Ovary (tissue), 7 donors: ENCODE measurements at regions not wholly inside any gene's neighbourhood (a gene's known extent, or its start where the extent isn't known, plus 50 kb on each side); places are given as distances from the start of the nearest gene placed in this dataset.

Experiments
- DNase-seq, 5 donors: peaks; one replicate each; pipeline ENCODE4 v3.0.0-alpha.2; 2019 to 2020
- H3K27ac ChIP-seq, 2 donors: fragments of 200-600 bp; one replicate each; pipeline versions ENCODE4 v1.5.1 to v1.8.0; 2019 to 2022
- H3K27me3 ChIP-seq: fragments of 200-600 bp; one replicate; pipeline ENCODE4 v1.8.0; 2022
- H3K36me3 ChIP-seq: fragments of 200-600 bp; sonication (generic); one replicate; pipeline ENCODE4 v1.5.1; 2019
- H3K4me1 ChIP-seq: one replicate; pipeline ENCODE4 v1.8.1; 2013; ENCODE audit warnings: mild to moderate bottlenecking, moderate library complexity; ENCODE audit not compliant: insufficient read depth
- H3K4me3 ChIP-seq: fragments of 200-600 bp; sonication (generic); one replicate; pipeline ENCODE4 v1.5.1; 2017
- H3K9me3 ChIP-seq, 2 donors: fragments of 200-600 bp in 1 of 2; sonication (generic) in 1 of 2; one replicate each; pipeline versions ENCODE4 v1.5.1 to v1.8.1; 2013 to 2019; ENCODE audit warnings: mild to moderate bottlenecking in 1 of 2, moderate library complexity in 1 of 2
- EP300 ChIP-seq: sonication (generic); formaldehyde crosslinking; IDR thresholded peaks from one replicate; pipeline ENCODE4 v1.6.1; 2017; ENCODE audit warnings: antibody characterized with exemption
- POLR2A ChIP-seq: fragments of 450-650 bp; IDR thresholded peaks from one replicate; pipeline ENCODE4 v1.6.1; 2017; ENCODE audit warnings: antibody characterized with exemption, mild to moderate bottlenecking, moderate library complexity
- WGBS, 3 donors: extraction: QIAGEN DNeasy Blood & Tissue Kit in 1 of 3; methylation state at CpG; one replicate each; pipeline versions ENCODE4 v1.1.5 to v1.1.7; 2013 to 2017; 5-methylcytosine and 5-hydroxymethylcytosine counted together
- intact Hi-C, 4 donors: fragments of 100-400 bp; cut with DNase I; formaldehyde crosslinking; loops; one replicate each; pipeline versions ENCODE4 v1.11.0 to v1.15.1; 2022 to 2023
- TF ChIP-seq, protein P1 (sequence below), 3 donors: fragments of 450-650 bp in 2 of 3; fragments of 200-600 bp in 1 of 3; IDR thresholded peaks; one replicate each; pipeline versions ENCODE4 v1.5.1 to v1.8.0; 2016 to 2022; ENCODE audit warnings: antibody characterized with exemption in 3 of 3, mild to moderate bottlenecking in 1 of 3
- donor health status: DM: no; HTN: no; CAD: no; lungs with moderate emphysema.
- donor health status: DM: no; HTN: no; CAD: no.
- donor health status: Bipolar disorder and iron deficiency.
- donor health status: DM: no; HTN: no; CAD: no.
- donor health status: DM: yes; HTN: yes; CAD: no.

DNA sequence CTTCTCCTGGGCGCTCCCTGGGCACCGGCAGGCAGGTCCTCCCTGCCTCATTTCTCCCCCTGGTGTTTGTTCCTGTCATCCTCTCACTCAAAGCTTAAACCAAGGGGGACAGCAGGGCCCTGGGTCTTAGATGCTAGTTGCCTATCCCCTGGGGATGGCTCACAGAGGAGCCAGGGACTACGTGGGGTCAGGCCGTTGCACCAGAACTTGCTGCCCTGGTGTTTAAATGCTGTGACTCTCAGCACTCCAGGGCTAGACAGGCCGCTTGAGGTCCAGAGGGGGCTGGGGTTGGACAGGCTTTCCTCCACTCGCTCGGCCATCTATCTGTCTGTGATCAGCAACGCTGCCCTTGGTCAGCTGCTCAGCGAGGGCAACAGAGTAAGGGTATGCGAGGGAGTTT, 340.3 kb downstream of the CXCL12 start:
- intact Hi-C loops: no loop called here
- WGBS, 3 donors: 76 to 94% (median 88%) methylated on average over 10 of the region's 10 CpGs

DNA sequence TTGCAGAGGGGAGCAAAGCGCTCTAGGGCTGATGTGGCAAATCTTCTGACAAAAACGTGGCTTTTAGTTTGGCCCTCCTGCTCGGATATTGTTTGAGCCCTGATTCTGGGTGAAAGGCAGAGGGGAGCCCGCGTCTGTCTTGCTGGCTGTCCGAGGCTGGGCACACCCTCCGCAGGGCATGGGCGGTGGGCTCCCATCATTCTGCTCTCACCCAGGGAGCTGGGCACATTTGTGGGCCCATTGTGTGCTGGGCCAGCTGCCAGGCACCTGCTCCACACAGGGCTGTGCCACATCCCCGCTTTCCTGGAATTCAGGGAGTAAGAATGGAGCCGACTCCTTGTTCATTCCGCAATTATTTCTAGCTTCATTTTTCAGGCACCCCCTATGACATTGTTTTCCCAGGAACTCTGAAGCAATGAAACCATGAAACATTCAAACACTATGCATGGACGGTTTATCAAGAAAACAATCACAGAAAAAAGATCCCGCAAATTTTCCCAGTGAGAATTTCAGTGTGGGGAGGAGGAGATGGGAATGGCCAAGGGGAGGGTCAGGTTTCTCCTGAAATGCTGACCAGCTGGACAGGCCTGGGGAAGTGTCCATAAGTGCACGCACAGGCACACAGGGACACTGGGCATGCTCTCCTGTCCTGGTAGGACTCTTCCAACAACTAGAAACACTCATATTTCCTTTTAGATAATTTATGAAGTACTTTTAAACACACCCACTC, 341.1 kb downstream of the CXCL12 start:
- no peak for TF ChIP-seq EP300
- TF ChIP-seq, protein P1, sequence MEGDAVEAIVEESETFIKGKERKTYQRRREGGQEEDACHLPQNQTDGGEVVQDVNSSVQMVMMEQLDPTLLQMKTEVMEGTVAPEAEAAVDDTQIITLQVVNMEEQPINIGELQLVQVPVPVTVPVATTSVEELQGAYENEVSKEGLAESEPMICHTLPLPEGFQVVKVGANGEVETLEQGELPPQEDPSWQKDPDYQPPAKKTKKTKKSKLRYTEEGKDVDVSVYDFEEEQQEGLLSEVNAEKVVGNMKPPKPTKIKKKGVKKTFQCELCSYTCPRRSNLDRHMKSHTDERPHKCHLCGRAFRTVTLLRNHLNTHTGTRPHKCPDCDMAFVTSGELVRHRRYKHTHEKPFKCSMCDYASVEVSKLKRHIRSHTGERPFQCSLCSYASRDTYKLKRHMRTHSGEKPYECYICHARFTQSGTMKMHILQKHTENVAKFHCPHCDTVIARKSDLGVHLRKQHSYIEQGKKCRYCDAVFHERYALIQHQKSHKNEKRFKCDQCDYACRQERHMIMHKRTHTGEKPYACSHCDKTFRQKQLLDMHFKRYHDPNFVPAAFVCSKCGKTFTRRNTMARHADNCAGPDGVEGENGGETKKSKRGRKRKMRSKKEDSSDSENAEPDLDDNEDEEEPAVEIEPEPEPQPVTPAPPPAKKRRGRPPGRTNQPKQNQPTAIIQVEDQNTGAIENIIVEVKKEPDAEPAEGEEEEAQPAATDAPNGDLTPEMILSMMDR (IDR thresholded peaks at IDR 0.05): no peak
- no peaks in the 10 kb centered on the region for H3K36me3 ChIP-seq
- H3K4me1 ChIP-seq: peaks cover 9% of the 10 kb centered on the region
- no peak for DNase-seq
- no peak overlapping the region for H3K4me3 ChIP-seq
- H3K27me3 ChIP-seq: no peaks in the 10 kb centered on the region
- no peak overlapping the region for H3K27ac ChIP-seq
- intact Hi-C loops: no loop called here
- WGBS, 3 donors: 88 to 92% (median 92%) methylated on average over 14 of the region's 14 CpGs
- H3K9me3 ChIP-seq: no peaks in the 10 kb centered on the region

More for the DNA sequence above, 340.3 kb downstream of the CXCL12 start:
- H3K9me3 ChIP-seq: no peaks in the 10 kb centered on the region
- DNase-seq: no peak
- H3K4me3 ChIP-seq: no peak overlapping the region
- H3K4me1 ChIP-seq: peaks cover 9% of the 10 kb centered on the region
- H3K27ac ChIP-seq: no peak overlapping the region
- TF ChIP-seq, protein P1 (IDR thresholded peaks at IDR 0.05): no peak
- TF ChIP-seq POLR2A: no peak
- TF ChIP-seq EP300: no peak
- H3K27me3 ChIP-seq: no peaks in the 10 kb centered on the region
- H3K36me3 ChIP-seq: no peaks in the 10 kb centered on the region

GRCh38 chr10:44042926-44043602, 341.8 kb downstream of the CXCL12 start:
- Histone ChIP-seq H3K9me3 (no peaks in the 10 kb centered on the region), H3K27ac (no peak overlapping the region), H3K36me3 (no peaks in the 10 kb centered on the region), H3K4me3 (no peak overlapping the region), H3K4me1 (peaks cover 9% of the 10 kb centered on the region), H3K27me3 (no peaks in the 10 kb centered on the region)
- intact Hi-C loops: no loop called here
- 77 to 95% (median 80%) methylated on average over 9 of the region's 9 CpGs for WGBS, 3 donors
- no peak for DNase-seq
- TF ChIP-seq, protein P1 (IDR thresholded peaks at IDR 0.05): no peak
- TF ChIP-seq POLR2A (no peak), EP300 (no peak)

GRCh38 chr10:44042075-44042770, 342.7 kb downstream of the CXCL12 start:
- WGBS, 3 donors: 98 to 100% (median 100%) methylated on average over 2 of the region's 2 CpGs
- Histone ChIP-seq H3K27ac (no peak overlapping the region), H3K27me3 (no peaks in the 10 kb centered on the region), H3K4me3 (no peak overlapping the region), H3K4me1 (peaks cover 7% of the 10 kb centered on the region), H3K9me3 (no peaks in the 10 kb centered on the region), H3K36me3 (no peaks in the 10 kb centered on the region)
- intact Hi-C loops: no loop called here
- DNase-seq: no peak
- no peak for TF ChIP-seq POLR2A
- TF ChIP-seq, protein P1 (IDR thresholded peaks at IDR 0.05): no peak
